DND-41 (cell line): ENCODE measurements at regions not wholly inside any gene's neighbourhood (a gene's known extent, or its start where the extent isn't known, plus 50 kb on each side); places are given as distances from the start of the nearest gene placed in this dataset.

Experiments
- EZH2 ChIP-seq: IDR thresholded peaks from 3 replicates; pipeline ENCODE4 v1.6.1; 2012; ENCODE audit warnings: borderline replicate concordance, low read depth, mild to moderate bottlenecking, moderate library complexity, low read length, inconsistent platforms; ENCODE audit not compliant: severe bottlenecking
- TF ChIP-seq, protein P1 (sequence below): IDR thresholded peaks from 2 replicates; pipeline ENCODE4 v1.5.1; 2012; ENCODE audit warnings: borderline replicate concordance, low read length, moderate library complexity, mild to moderate bottlenecking; ENCODE audit not compliant: poor library complexity, severe bottlenecking; ENCODE audit errors: extremely low read depth

GRCh38 chr14:35193161-35193560 is 70.8 kb downstream of the PRORP start:
- TF ChIP-seq, protein P1, sequence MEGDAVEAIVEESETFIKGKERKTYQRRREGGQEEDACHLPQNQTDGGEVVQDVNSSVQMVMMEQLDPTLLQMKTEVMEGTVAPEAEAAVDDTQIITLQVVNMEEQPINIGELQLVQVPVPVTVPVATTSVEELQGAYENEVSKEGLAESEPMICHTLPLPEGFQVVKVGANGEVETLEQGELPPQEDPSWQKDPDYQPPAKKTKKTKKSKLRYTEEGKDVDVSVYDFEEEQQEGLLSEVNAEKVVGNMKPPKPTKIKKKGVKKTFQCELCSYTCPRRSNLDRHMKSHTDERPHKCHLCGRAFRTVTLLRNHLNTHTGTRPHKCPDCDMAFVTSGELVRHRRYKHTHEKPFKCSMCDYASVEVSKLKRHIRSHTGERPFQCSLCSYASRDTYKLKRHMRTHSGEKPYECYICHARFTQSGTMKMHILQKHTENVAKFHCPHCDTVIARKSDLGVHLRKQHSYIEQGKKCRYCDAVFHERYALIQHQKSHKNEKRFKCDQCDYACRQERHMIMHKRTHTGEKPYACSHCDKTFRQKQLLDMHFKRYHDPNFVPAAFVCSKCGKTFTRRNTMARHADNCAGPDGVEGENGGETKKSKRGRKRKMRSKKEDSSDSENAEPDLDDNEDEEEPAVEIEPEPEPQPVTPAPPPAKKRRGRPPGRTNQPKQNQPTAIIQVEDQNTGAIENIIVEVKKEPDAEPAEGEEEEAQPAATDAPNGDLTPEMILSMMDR, result no peak
- TF ChIP-seq EZH2, result no peak
